Liver (tissue), 3 donors: ENCODE measurements at regions not wholly inside any gene's neighbourhood (a gene's known extent, or its start where the extent isn't known, plus 50 kb on each side); places are given as distances from the start of the nearest gene placed in this dataset.

ENCODE experiments used
- EGR1 ChIP-seq, 2 donors: IDR thresholded peaks; 2 replicates each; pipeline ENCODE4 v1.6.1; 2016 to 2018; ENCODE audit warnings: antibody characterized with exemption in 2 of 2, low read depth in 2 of 2
- FOXA1 ChIP-seq: IDR thresholded peaks from 2 replicates; pipeline ENCODE4 v1.6.1; 2016; ENCODE audit warnings: antibody characterized with exemption
- HNF4G ChIP-seq: IDR thresholded peaks from 2 replicates; pipeline ENCODE4 v1.6.1; 2016; ENCODE audit warnings: antibody characterized with exemption
- RXRA ChIP-seq, 2 donors: IDR thresholded peaks; 2 replicates each; pipeline ENCODE4 v1.6.1; 2017 to 2018; ENCODE audit warnings: antibody characterized with exemption in 2 of 2, mild to moderate bottlenecking in 1 of 2
- SP1 ChIP-seq: IDR thresholded peaks from 2 replicates; pipeline ENCODE4 v1.6.1; 2018; ENCODE audit warnings: antibody characterized with exemption, mild to moderate bottlenecking
- TAF1 ChIP-seq: conservative IDR thresholded peaks from 2 replicates; pipeline ENCODE4 v1.6.1; 2016; ENCODE audit warnings: antibody characterized with exemption, mild to moderate bottlenecking
- YY1 ChIP-seq: IDR thresholded peaks from 2 replicates; pipeline ENCODE4 v1.6.1; 2016; ENCODE audit warnings: antibody characterized with exemption, mild to moderate bottlenecking
- TF ChIP-seq, protein P1 (sequence below): fragments of 150-350 bp; IDR thresholded peaks from 2 replicates; pipeline ENCODE4 v1.5.1; 2017; ENCODE audit warnings: improper control_type of control experiment, low read depth, low read length; ENCODE audit not compliant: missing input control
- TF ChIP-seq, protein P2 (sequence below): IDR thresholded peaks from 2 replicates; pipeline ENCODE4 v1.6.1; 2016; ENCODE audit warnings: antibody characterized with exemption
- TF ChIP-seq, protein P3 (sequence below): IDR thresholded peaks from 2 replicates; pipeline ENCODE4 v1.6.1; 2016; ENCODE audit warnings: antibody characterized with exemption
- donor health status: healthy.
- donor health status: healthy.

DNA sequence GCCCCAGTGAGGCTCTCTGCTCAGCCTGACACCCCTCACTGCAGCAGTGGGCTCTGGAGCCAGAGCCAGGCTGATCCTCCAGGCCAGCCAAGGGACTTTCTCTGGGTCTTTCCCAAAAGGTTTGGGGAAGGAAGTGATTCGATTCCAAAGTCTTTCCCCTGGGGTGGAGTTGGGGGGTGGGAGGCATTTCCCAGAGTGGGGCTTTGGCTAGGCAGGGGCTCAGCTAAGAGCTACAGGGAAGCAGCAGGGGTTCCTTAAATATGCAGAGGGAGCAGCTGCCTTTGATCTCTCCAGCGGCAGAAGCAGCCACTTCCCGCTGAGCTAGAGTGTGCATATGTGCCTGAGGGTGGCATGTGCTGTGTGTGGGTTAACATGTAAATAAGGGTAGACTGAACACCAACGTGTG, 192.9 kb downstream of the INSC start:
- TF ChIP-seq, protein P1, sequence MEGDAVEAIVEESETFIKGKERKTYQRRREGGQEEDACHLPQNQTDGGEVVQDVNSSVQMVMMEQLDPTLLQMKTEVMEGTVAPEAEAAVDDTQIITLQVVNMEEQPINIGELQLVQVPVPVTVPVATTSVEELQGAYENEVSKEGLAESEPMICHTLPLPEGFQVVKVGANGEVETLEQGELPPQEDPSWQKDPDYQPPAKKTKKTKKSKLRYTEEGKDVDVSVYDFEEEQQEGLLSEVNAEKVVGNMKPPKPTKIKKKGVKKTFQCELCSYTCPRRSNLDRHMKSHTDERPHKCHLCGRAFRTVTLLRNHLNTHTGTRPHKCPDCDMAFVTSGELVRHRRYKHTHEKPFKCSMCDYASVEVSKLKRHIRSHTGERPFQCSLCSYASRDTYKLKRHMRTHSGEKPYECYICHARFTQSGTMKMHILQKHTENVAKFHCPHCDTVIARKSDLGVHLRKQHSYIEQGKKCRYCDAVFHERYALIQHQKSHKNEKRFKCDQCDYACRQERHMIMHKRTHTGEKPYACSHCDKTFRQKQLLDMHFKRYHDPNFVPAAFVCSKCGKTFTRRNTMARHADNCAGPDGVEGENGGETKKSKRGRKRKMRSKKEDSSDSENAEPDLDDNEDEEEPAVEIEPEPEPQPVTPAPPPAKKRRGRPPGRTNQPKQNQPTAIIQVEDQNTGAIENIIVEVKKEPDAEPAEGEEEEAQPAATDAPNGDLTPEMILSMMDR = no peak
- TF ChIP-seq EGR1 (IDR thresholded peaks at IDR 0.05; ENCODE audit: low read depth in 2 of 2) = no peak
- TF ChIP-seq, protein P2, sequence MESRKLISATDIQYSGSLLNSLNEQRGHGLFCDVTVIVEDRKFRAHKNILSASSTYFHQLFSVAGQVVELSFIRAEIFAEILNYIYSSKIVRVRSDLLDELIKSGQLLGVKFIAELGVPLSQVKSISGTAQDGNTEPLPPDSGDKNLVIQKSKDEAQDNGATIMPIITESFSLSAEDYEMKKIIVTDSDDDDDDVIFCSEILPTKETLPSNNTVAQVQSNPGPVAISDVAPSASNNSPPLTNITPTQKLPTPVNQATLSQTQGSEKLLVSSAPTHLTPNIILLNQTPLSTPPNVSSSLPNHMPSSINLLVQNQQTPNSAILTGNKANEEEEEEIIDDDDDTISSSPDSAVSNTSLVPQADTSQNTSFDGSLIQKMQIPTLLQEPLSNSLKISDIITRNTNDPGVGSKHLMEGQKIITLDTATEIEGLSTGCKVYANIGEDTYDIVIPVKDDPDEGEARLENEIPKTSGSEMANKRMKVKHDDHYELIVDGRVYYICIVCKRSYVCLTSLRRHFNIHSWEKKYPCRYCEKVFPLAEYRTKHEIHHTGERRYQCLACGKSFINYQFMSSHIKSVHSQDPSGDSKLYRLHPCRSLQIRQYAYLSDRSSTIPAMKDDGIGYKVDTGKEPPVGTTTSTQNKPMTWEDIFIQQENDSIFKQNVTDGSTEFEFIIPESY = no peak
- no peak for TF ChIP-seq TAF1
- TF ChIP-seq YY1 = no peak
- TF ChIP-seq, protein P3, sequence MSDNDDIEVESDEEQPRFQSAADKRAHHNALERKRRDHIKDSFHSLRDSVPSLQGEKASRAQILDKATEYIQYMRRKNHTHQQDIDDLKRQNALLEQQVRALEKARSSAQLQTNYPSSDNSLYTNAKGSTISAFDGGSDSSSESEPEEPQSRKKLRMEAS = no peak
- no peak for TF ChIP-seq RXRA (IDR thresholded peaks at IDR 0.05)
- TF ChIP-seq SP1 = no peak
- TF ChIP-seq HNF4G = no peak
- no peak for TF ChIP-seq FOXA1
